ENCODE measurements at regions not wholly inside any gene's neighbourhood (a gene's known extent, or its start where the extent isn't known, plus 50 kb on each side); places are given as distances from the start of the nearest gene placed in this dataset.

- no peak overlapping the region for H3K4me3 ChIP-seq (ENCODE audit: control insufficient read depth, low read depth, low read length)
- TF ChIP-seq CTCF (conservative IDR thresholded peaks at IDR 0.05; ENCODE audit: control insufficient read depth, insufficient read depth, low read depth, low read length), result no peak
- DNase-seq (ENCODE audit: low read depth), result no peak
These were observed 104.8 kb downstream of the POSTN start for GRCh38 chr13:37493775-37494174.

DNA sequence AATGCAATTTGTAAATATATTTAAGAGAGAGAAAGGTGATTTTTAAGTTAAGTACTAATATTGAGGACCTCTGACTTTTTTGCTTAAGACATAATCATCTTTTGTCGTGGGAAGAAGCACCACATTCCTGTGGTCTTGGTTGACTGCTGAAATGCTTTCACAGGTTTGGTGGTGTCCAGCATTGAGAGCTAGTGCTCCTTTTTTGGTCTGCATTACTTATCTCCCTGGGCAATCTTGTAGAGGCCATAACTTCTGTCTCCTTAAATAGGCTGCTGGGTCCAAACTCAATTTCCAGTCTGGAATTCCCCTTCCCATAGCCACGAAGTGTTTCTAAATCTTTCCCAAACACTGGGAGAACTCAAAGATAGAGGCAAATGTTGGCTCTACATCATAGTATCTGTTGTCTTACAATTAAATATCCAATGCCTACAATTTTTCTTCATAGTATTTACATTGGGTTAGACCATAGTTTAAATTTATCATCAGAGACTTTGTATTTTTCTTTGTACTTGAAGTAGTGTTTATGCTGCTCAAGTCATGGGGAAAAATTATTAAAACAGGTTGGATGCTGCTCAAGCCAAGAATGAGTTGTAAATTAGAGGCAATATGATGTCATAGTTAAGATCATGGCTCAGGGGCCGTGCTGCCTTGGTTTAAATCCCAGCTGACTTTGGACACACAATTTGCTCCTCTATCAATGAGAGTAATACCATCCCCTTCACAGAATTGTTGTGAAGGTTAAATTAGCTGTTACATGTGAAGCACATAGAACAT is 105.6 kb downstream of the POSTN start:
- H3K4me3 ChIP-seq (ENCODE audit: control insufficient read depth, low read depth, low read length), result no peak overlapping the region
- TF ChIP-seq CTCF (conservative IDR thresholded peaks at IDR 0.05; ENCODE audit: control insufficient read depth, insufficient read depth, low read depth, low read length), result no peak
- DNase-seq (ENCODE audit: low read depth), result peak; percentile 69

DNA sequence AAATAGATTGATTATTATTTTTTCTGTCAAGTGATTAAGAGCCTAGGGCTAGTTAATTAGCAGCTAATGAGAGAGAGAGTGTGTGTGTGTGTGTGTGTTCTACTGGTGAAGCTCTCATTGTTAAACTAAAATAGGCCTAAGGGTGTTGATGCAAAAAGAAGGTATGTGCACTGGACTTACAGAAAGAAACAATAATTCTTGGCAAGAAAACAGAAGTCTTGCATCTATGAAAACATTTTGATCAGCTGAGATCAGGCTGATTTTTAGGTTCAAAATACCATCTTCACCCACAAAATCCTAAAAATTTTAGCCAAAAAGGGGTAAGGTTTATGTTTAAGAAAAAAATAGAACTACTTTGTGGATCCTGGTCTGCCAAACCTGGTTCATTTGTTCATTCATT is 106.5 kb downstream of the POSTN start:
- DNase-seq (ENCODE audit: low read depth), result no peak

DNA sequence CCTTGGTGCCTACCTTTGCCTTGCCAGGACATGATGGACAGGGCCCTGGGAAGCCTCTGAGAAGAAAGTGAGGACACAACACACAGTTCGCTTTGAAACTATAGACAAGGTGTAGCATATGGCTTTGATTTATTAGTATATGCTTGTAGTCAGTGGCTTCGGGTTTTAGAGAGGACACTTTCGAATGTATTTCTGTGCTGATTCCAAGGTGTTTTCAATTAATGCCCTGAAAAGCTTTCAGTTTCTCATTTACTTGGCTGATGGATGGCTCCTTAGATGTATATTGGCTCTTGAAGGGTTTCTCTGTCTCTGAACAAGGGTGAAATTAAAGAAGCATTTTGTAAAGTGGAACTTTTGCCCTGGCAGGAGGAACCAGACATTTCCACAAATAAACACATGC is 106.9 kb downstream of the POSTN start:
- H3K4me3 ChIP-seq (ENCODE audit: control insufficient read depth, low read depth, low read length), result no peak overlapping the region
- TF ChIP-seq CTCF (conservative IDR thresholded peaks at IDR 0.05; ENCODE audit: control insufficient read depth, insufficient read depth, low read depth, low read length), result no peak
- DNase-seq (ENCODE audit: low read depth), result no peak

More for the DNA sequence above, 106.5 kb downstream of the POSTN start:
- no peak overlapping the region for H3K4me3 ChIP-seq (ENCODE audit: control insufficient read depth, low read depth, low read length)
- TF ChIP-seq CTCF (conservative IDR thresholded peaks at IDR 0.05; ENCODE audit: control insufficient read depth, insufficient read depth, low read depth, low read length), result no peak

DNA sequence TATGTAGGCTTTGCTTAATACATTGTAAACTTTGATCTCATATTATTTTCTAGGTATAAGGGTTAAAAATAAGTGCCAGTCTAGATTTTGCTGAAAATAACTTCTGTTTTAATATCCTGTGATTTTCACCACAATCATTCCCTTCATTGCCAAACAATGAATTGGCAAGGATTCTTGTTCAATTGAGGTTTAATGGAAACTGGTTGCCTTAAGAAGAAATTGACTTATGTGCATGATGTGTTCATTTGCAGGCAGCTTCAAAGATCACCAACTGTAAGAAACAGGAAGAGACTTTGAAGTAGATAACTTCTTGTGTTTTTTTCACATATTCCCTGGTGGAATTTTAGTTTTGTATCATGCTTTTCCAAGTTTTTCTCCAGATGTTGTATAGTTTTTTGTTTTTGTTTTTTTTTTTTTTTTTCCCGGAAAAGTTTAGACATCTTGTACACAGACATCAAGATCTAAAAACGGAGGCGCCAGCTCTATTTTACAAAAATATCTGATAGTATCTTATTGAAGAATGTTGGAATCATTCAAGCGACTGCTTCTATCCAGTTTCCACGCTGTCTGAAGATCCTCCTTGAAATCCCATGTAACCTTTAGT is 108.3 kb downstream of the POSTN start:
- no peak for TF ChIP-seq CTCF (conservative IDR thresholded peaks at IDR 0.05; ENCODE audit: control insufficient read depth, insufficient read depth, low read depth, low read length)
- no peak overlapping the region for H3K4me3 ChIP-seq (ENCODE audit: control insufficient read depth, low read depth, low read length)
- peak; percentile 19 for DNase-seq (ENCODE audit: low read depth)

- peak; percentile 41 for DNase-seq (ENCODE audit: low read depth)
- no peak for TF ChIP-seq CTCF (conservative IDR thresholded peaks at IDR 0.05; ENCODE audit: control insufficient read depth, insufficient read depth, low read depth, low read length)
- H3K4me3 ChIP-seq (ENCODE audit: control insufficient read depth, low read depth, low read length), result no peak overlapping the region
These were observed 109.8 kb downstream of the POSTN start for GRCh38 chr13:37488726-37489125.

Measured in fibroblast of mammary gland (primary cell).